HEK293 (cell line): ENCODE measurements at regions not wholly inside any gene's neighbourhood (a gene's known extent, or its start where the extent isn't known, plus 50 kb on each side); places are given as distances from the start of the nearest gene placed in this dataset.

Source experiments
- CTCF ChIA-PET: fragments of 350-600 bp; formaldehyde crosslinking; extraction: SDS; loops from one replicate; lab custom pipeline; 2021; ENCODE audit warnings: antibody characterized with exemption; lab: Yijun Ruan, JAX
- POLR2A ChIA-PET: fragments of 300-600 bp; formaldehyde crosslinking; extraction: SDS; loops from one replicate; lab custom pipeline; 2020; ENCODE audit warnings: antibody characterized with exemption, inconsistent platforms; lab: Yijun Ruan, JAX
- H3K27ac ChIP-seq: fragments of 200-500 bp; sonication (Bioruptor generic); 2 replicates; pipeline ENCODE4 v1.5.1; 2014; ENCODE audit warnings: low read depth, low read length, control low read depth, inconsistent platforms; ENCODE audit errors: extremely low read depth
- H3K36me3 ChIP-seq, 2 experiments: fragments of 200-500 bp in 1 of 2; sonication (Bioruptor generic) in 1 of 2; 1 replicate in 1 of 2; 2 replicates in 1 of 2; pipeline ENCODE4 v1.5.1; 2014 to 2017; ENCODE audit warnings: inconsistent platforms in 2 of 2, low read length in 2 of 2; ENCODE audit not compliant: control insufficient read depth in 2 of 2, insufficient read depth in 1 of 2
- H3K4me1 ChIP-seq: fragments of 200-500 bp; sonication (Bioruptor generic); 2 replicates; pipeline ENCODE4 v1.5.1; 2014; ENCODE audit warnings: mild to moderate bottlenecking, low read length, inconsistent platforms; ENCODE audit not compliant: control insufficient read depth, insufficient read depth
- H3K4me3 ChIP-seq: 2 replicates; pipeline ENCODE4 v1.5.1; 2011; ENCODE audit warnings: low read depth, mild to moderate bottlenecking, control low read depth, low read length, moderate library complexity
- H3K9me3 ChIP-seq: fragments of 200-500 bp; sonication (Bioruptor generic); 2 replicates; pipeline ENCODE4 v1.5.1; 2014; ENCODE audit warnings: low read depth, low read length, inconsistent platforms; ENCODE audit not compliant: control insufficient read depth, insufficient read depth
- HOXC10 ChIP-seq: sonication (generic); formaldehyde crosslinking; IDR thresholded peaks from 2 replicates; pipeline ENCODE4 v1.8.1; 2023; ENCODE audit warnings: mild to moderate bottlenecking, missing genetic modification reagents
- IKZF3 ChIP-seq: fragments of 450-650 bp; IDR thresholded peaks from 2 replicates; pipeline ENCODE4 v1.5.0; 2018; ENCODE audit warnings: missing biosample characterization, mild to moderate bottlenecking, missing genetic modification characterization, moderate library complexity
- KLF7 ChIP-seq: fragments of 450-650 bp; formaldehyde crosslinking; IDR thresholded peaks from 2 replicates; pipeline ENCODE4 v1.5.1; 2016; ENCODE audit warnings: missing biosample characterization, missing genetic modification characterization, borderline replicate concordance
- MYNN ChIP-seq: fragments of 450-650 bp; formaldehyde crosslinking; IDR thresholded peaks from 2 replicates; pipeline ENCODE4 v1.5.1; 2016; ENCODE audit warnings: missing biosample characterization, missing genetic modification characterization, borderline replicate concordance
- OVOL3 ChIP-seq: fragments of 450-650 bp; formaldehyde crosslinking; IDR thresholded peaks from 2 replicates; pipeline ENCODE4 v1.5.1; 2016; ENCODE audit warnings: missing biosample characterization, missing genetic modification characterization
- SCRT1 ChIP-seq: fragments of 450-650 bp; formaldehyde crosslinking; IDR thresholded peaks from 2 replicates; pipeline ENCODE4 v1.5.1; 2016; ENCODE audit warnings: missing biosample characterization, missing genetic modification characterization, borderline replicate concordance
- SETDB1 ChIP-seq: IDR thresholded peaks from one replicate; pipeline ENCODE4 v1.6.1; 2017; ENCODE audit warnings: mild to moderate bottlenecking, low read length, moderate library complexity, mixed read lengths; ENCODE audit not compliant: insufficient read length
- TCF7L2 ChIP-seq: IDR thresholded peaks from 2 replicates; pipeline ENCODE4 v1.6.1; 2011; ENCODE audit warnings: low read depth, mild to moderate bottlenecking, inconsistent platforms, low read length, moderate library complexity, borderline replicate concordance
- TRIM28 ChIP-seq: IDR thresholded peaks from 2 replicates; pipeline ENCODE4 v1.6.1; 2011; ENCODE audit warnings: low read length, control low read depth, borderline replicate concordance
- ZBTB8A ChIP-seq: fragments of 450-650 bp; formaldehyde crosslinking; IDR thresholded peaks from 2 replicates; pipeline ENCODE4 v1.5.1; 2016; ENCODE audit warnings: missing biosample characterization, missing genetic modification characterization
- ZNF132 ChIP-seq: fragments of 450-650 bp; formaldehyde crosslinking; IDR thresholded peaks from 2 replicates; pipeline ENCODE4 v1.5.1; 2017; ENCODE audit warnings: missing biosample characterization, missing genetic modification characterization, borderline replicate concordance
- ZNF146 ChIP-seq: fragments of 450-650 bp; formaldehyde crosslinking; IDR thresholded peaks from 2 replicates; pipeline ENCODE4 v1.5.1; 2016; ENCODE audit warnings: missing biosample characterization, missing genetic modification characterization
- ZNF155 ChIP-seq: fragments of 450-650 bp; formaldehyde crosslinking; IDR thresholded peaks from 2 replicates; pipeline ENCODE4 v1.5.1; 2016; ENCODE audit warnings: missing biosample characterization, missing genetic modification characterization
- ZNF175 ChIP-seq: fragments of 450-650 bp; formaldehyde crosslinking; IDR thresholded peaks from 2 replicates; pipeline ENCODE4 v1.5.1; 2016; ENCODE audit warnings: missing biosample characterization, missing genetic modification characterization
- ZNF211 ChIP-seq: fragments of 450-650 bp; formaldehyde crosslinking; IDR thresholded peaks from 2 replicates; pipeline ENCODE4 v1.5.1; 2016; ENCODE audit warnings: low read depth, missing biosample characterization, missing genetic modification characterization
- ZNF23 ChIP-seq: fragments of 450-650 bp; formaldehyde crosslinking; IDR thresholded peaks from 2 replicates; pipeline ENCODE4 v1.5.1; 2016; ENCODE audit warnings: missing biosample characterization, missing genetic modification characterization, borderline replicate concordance
- ZNF302 ChIP-seq: fragments of 450-650 bp; formaldehyde crosslinking; IDR thresholded peaks from 2 replicates; pipeline ENCODE4 v1.5.1; 2016; ENCODE audit warnings: missing biosample characterization, missing genetic modification characterization, low read depth
- ZNF311 ChIP-seq: fragments of 450-650 bp; formaldehyde crosslinking; IDR thresholded peaks from 2 replicates; pipeline ENCODE4 v1.5.1; 2017; ENCODE audit warnings: missing biosample characterization, missing genetic modification characterization, borderline replicate concordance
- ZNF354C ChIP-seq: fragments of 450-650 bp; formaldehyde crosslinking; IDR thresholded peaks from 2 replicates; pipeline ENCODE4 v1.5.1; 2016; ENCODE audit warnings: missing biosample characterization, missing genetic modification characterization, low read depth, borderline replicate concordance
- ZNF394 ChIP-seq: fragments of 450-650 bp; formaldehyde crosslinking; IDR thresholded peaks from 2 replicates; pipeline ENCODE4 v1.5.1; 2016; ENCODE audit warnings: missing biosample characterization, missing genetic modification characterization, mild to moderate bottlenecking, moderate library complexity, borderline replicate concordance
- ZNF501 ChIP-seq: fragments of 450-650 bp; formaldehyde crosslinking; IDR thresholded peaks from 2 replicates; pipeline ENCODE4 v1.5.1; 2016; ENCODE audit warnings: missing biosample characterization, missing genetic modification characterization
- ZNF626 ChIP-seq: fragments of 450-650 bp; sonication (Bioruptor Pico); formaldehyde crosslinking; IDR thresholded peaks from 2 replicates; pipeline ENCODE4 v1.5.1; 2018; ENCODE audit warnings: missing biosample characterization, missing genetic modification characterization, inconsistent platforms
- ZNF629 ChIP-seq: fragments of 450-650 bp; formaldehyde crosslinking; IDR thresholded peaks from 2 replicates; pipeline ENCODE4 v1.5.1; 2017; ENCODE audit warnings: missing biosample characterization, missing genetic modification characterization
- ZNF654 ChIP-seq: fragments of 450-650 bp; formaldehyde crosslinking; IDR thresholded peaks from 2 replicates; pipeline ENCODE4 v1.5.1; 2016; ENCODE audit warnings: low read depth, missing biosample characterization, missing genetic modification characterization
- ZNF776 ChIP-seq: fragments of 450-650 bp; formaldehyde crosslinking; IDR thresholded peaks from 2 replicates; pipeline ENCODE4 v1.5.0; 2017; ENCODE audit warnings: missing biosample characterization, missing genetic modification characterization, borderline replicate concordance
- ZNF830 ChIP-seq: fragments of 450-650 bp; IDR thresholded peaks from 2 replicates; pipeline ENCODE4 v1.5.0; 2018; ENCODE audit warnings: missing biosample characterization, missing genetic modification characterization, low read depth, mild to moderate bottlenecking, moderate library complexity
- TF ChIP-seq, protein P1 (sequence below): fragments of 450-650 bp; formaldehyde crosslinking; IDR thresholded peaks from 2 replicates; pipeline ENCODE4 v1.5.1; 2017; ENCODE audit warnings: missing biosample characterization, missing genetic modification characterization
- TF ChIP-seq, protein P2 (sequence below): fragments of 450-650 bp; formaldehyde crosslinking; IDR thresholded peaks from 2 replicates; pipeline ENCODE4 v1.5.1; 2016; ENCODE audit warnings: missing biosample characterization, missing genetic modification characterization, borderline replicate concordance
- TF ChIP-seq, protein P3 (sequence below): fragments of 450-650 bp; formaldehyde crosslinking; IDR thresholded peaks from 2 replicates; pipeline ENCODE4 v1.5.1; 2016; ENCODE audit warnings: missing biosample characterization, missing genetic modification characterization, borderline replicate concordance

DNA sequence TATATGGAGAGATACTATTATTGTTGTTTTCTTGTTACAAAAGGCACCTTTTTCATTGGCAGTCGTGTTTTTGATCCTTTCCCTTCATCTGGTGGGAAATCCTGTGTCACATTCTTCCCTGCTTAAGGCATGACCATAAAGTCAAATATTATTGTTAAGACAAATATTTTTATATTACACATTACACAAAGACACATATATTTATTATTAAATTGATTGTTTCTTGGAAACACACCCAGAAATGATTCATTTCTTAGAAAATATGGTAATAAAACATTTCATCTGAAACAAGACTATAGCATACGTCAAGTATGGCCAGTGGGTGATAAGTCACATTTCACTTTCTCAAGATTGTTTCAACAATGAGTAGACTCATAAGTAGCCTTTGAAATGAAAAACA is 77.3 kb downstream of the KCTD12 start (continued):
- TF ChIP-seq ZNF776 (tag by site-specific recombination): no peak
- TF ChIP-seq, protein P1, sequence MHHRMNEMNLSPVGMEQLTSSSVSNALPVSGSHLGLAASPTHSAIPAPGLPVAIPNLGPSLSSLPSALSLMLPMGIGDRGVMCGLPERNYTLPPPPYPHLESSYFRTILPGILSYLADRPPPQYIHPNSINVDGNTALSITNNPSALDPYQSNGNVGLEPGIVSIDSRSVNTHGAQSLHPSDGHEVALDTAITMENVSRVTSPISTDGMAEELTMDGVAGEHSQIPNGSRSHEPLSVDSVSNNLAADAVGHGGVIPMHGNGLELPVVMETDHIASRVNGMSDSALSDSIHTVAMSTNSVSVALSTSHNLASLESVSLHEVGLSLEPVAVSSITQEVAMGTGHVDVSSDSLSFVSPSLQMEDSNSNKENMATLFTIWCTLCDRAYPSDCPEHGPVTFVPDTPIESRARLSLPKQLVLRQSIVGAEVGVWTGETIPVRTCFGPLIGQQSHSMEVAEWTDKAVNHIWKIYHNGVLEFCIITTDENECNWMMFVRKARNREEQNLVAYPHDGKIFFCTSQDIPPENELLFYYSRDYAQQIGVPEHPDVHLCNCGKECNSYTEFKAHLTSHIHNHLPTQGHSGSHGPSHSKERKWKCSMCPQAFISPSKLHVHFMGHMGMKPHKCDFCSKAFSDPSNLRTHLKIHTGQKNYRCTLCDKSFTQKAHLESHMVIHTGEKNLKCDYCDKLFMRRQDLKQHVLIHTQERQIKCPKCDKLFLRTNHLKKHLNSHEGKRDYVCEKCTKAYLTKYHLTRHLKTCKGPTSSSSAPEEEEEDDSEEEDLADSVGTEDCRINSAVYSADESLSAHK (tag by site-specific recombination): no peak
- TF ChIP-seq MYNN (tag by site-specific recombination): no peak
- no peak for TF ChIP-seq ZNF354C (tag by site-specific recombination)
- TF ChIP-seq ZNF501: no peak
- TF ChIP-seq HOXC10 (CRISPR knock-in tag): no peak

DNA sequence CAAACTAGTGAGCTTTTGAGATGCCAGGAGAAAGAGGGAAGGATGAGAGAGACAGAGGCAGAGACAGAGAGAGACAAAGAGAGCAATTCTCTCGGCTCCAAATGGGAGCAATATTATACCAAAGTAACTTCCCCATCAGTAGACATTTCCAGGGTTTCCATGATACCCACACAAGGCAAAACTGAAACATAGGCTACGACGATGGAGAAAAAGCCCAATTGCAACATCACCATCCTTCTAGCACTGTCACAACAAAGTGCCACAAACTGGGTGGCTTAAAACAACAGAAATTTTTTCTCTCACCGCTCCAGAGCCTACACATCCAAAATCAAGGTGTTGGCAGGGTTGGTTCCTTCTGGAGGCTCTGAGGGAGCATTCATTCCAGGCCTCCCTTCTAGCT is 81.4 kb downstream of the KCTD12 start:
- ChIA-PET CTCF (no interaction called here), POLR2A (no interaction called here)
- no peak for TF ChIP-seq SETDB1
- no peak for TF ChIP-seq ZNF626 (tag by site-specific recombination)
- no peak for TF ChIP-seq ZNF175
- TF ChIP-seq ZNF155 (tag by site-specific recombination): no peak
- TF ChIP-seq ZNF830 (tag by site-specific recombination): no peak
- TF ChIP-seq TCF7L2: no peak
- TF ChIP-seq, protein P2, sequence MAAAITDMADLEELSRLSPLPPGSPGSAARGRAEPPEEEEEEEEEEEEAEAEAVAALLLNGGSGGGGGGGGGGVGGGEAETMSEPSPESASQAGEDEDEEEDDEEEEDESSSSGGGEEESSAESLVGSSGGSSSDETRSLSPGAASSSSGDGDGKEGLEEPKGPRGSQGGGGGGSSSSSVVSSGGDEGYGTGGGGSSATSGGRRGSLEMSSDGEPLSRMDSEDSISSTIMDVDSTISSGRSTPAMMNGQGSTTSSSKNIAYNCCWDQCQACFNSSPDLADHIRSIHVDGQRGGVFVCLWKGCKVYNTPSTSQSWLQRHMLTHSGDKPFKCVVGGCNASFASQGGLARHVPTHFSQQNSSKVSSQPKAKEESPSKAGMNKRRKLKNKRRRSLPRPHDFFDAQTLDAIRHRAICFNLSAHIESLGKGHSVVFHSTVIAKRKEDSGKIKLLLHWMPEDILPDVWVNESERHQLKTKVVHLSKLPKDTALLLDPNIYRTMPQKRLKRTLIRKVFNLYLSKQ (tag by site-specific recombination): no peak
- TF ChIP-seq SCRT1: no peak
- no peak for TF ChIP-seq ZNF132
- no peak for TF ChIP-seq ZBTB8A (tag by site-specific recombination)
- no peak for TF ChIP-seq ZNF311 (tag by site-specific recombination)
- TF ChIP-seq IKZF3 (tag by site-specific recombination): no peak

DNA sequence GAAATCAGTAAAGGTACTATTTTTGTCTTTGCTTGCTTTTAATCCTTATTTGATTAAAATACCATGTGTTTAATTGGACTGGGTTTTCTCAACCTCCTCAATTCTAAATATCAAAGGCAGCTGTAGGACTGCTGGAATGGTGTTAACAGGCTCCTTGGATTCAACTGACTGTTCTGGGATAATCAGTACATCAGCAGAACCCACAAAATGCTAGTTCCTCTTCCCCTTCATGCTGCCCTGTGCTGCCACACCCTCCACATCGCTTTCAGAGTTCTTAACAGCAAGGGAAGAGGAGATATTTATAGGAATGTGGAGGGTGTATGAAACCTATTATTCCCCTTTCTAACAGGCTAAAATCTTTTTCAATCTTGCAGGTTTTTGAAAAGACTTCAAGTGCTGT is 82.4 kb downstream of the KCTD12 start:
- H3K4me1 ChIP-seq: no peaks in the 10 kb centered on the region
- H3K36me3 ChIP-seq: no peaks in the 10 kb centered on the region
- no peak overlapping the region for H3K27ac ChIP-seq
- POLR2A ChIA-PET: no interaction called here
- no peak overlapping the region for H3K4me3 ChIP-seq
- H3K9me3 ChIP-seq: no peaks in the 10 kb centered on the region
- CTCF ChIA-PET: interaction anchor here (0.6 kb wide), 1 partner anchor 1235 kb away, joined by 3 read pairs; no protein-coding TSS in a partner anchor
- TF ChIP-seq ZNF394 (tag by site-specific recombination): no peak
- TF ChIP-seq ZNF211: no peak
- TF ChIP-seq, protein P3, sequence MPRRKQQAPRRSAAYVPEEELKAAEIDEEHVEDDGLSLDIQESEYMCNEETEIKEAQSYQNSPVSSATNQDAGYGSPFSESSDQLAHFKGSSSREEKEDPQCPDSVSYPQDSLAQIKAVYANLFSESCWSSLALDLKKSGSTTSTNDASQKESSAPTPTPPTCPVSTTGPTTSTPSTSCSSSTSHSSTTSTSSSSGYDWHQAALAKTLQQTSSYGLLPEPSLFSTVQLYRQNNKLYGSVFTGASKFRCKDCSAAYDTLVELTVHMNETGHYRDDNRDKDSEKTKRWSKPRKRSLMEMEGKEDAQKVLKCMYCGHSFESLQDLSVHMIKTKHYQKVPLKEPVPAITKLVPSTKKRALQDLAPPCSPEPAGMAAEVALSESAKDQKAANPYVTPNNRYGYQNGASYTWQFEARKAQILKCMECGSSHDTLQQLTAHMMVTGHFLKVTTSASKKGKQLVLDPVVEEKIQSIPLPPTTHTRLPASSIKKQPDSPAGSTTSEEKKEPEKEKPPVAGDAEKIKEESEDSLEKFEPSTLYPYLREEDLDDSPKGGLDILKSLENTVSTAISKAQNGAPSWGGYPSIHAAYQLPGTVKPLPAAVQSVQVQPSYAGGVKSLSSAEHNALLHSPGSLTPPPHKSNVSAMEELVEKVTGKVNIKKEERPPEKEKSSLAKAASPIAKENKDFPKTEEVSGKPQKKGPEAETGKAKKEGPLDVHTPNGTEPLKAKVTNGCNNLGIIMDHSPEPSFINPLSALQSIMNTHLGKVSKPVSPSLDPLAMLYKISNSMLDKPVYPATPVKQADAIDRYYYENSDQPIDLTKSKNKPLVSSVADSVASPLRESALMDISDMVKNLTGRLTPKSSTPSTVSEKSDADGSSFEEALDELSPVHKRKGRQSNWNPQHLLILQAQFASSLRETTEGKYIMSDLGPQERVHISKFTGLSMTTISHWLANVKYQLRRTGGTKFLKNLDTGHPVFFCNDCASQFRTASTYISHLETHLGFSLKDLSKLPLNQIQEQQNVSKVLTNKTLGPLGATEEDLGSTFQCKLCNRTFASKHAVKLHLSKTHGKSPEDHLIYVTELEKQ (tag by site-specific recombination): no peak
- TF ChIP-seq ZNF146 (tag by site-specific recombination): no peak
- TF ChIP-seq ZNF654 (tag by site-specific recombination): no peak
- TF ChIP-seq ZNF23: no peak
- TF ChIP-seq KLF7 (tag by site-specific recombination): no peak
- TF ChIP-seq TRIM28: no peak
- TF ChIP-seq ZNF830 (tag by site-specific recombination): no peak
- no peak for TF ChIP-seq OVOL3
- no peak for TF ChIP-seq ZNF302 (tag by site-specific recombination)
- TF ChIP-seq ZNF629 (tag by site-specific recombination): no peak

More for the DNA sequence above, 81.4 kb downstream of the KCTD12 start:
- Histone ChIP-seq H3K4me1 (no peaks in the 10 kb centered on the region), H3K36me3 (no peaks in the 10 kb centered on the region), H3K9me3 (no peaks in the 10 kb centered on the region), H3K27ac (no peak overlapping the region), H3K4me3 (no peak overlapping the region)
